Activated T-helper 1 cell treated with anti-CD3 and anti-CD28 coated beads, Interleukin-12 subunit alpha, Interleukin-12 subunit beta, Interleukin-2, Interleukin-4 antibody, amounts not matched to agents 30 ng/mL and 10 ng/mL and 1 ng/mL, durations not matched to agents 14 hours and 24 hours and 36 hours (primary cell): ENCODE measurements at regions not wholly inside any gene's neighbourhood (a gene's known extent, or its start where the extent isn't known, plus 50 kb on each side); places are given as distances from the start of the nearest gene placed in this dataset.

ENCODE experiments used
- DNase-seq: peaks from one replicate; pipeline ENCODE4 v3.0.0; 2021; ENCODE audit warnings: low spot score
- H3K27ac Mint-ChIP-seq: one replicate; pipeline ENCODE4 v1.8.0; 2021; ENCODE audit warnings: mild to moderate bottlenecking, mixed read lengths
- H3K27me3 Mint-ChIP-seq: one replicate; pipeline ENCODE4 v1.8.0; 2022; ENCODE audit warnings: mild to moderate bottlenecking, moderate library complexity, mixed read lengths; ENCODE audit not compliant: insufficient read depth
- H3K36me3 Mint-ChIP-seq: one replicate; pipeline ENCODE4 v1.8.0; 2021; ENCODE audit warnings: low read depth, mixed read lengths
- H3K4me1 Mint-ChIP-seq: one replicate; pipeline ENCODE4 v1.8.0; 2021; ENCODE audit warnings: low read depth, mixed read lengths
- H3K4me3 Mint-ChIP-seq: one replicate; pipeline ENCODE4 v1.8.0; 2021; ENCODE audit warnings: mild to moderate bottlenecking, moderate library complexity, mixed read lengths
- H3K9me3 Mint-ChIP-seq: one replicate; pipeline ENCODE4 v1.8.0; 2021; ENCODE audit warnings: mixed read lengths
- intact Hi-C: fragments of 100-400 bp; cut with micrococcal nuclease; formaldehyde crosslinking; loops from one replicate; pipeline ENCODE4 v1.15.1; 2024

DNA sequence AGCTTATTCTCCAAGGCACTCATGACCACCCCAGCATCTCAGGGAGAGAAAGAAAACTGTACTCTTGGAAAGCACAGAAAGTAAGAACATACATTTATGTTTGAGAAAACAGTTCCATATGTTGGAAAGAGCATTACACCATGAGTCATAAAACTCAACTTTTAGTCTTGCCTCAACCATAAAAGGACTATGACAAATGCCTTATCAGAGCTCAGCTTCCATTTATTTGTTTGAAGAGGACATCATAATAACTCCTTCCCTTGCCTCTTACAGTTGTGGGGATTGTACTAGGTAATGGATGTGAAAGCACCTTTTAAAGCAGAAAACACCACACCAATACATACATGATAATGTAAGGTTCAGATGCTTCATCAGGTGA, 370.8 kb downstream of the LNPK start:
- Mint-ChIP-seq H3K27ac (no peak overlapping the region), H3K36me3 (no peaks in the 10 kb centered on the region), H3K27me3 (no peaks in the 10 kb centered on the region), H3K4me3 (no peak overlapping the region), H3K4me1 (no peaks in the 10 kb centered on the region), H3K9me3 (no peaks in the 10 kb centered on the region)
- no peak for DNase-seq
- intact Hi-C loops: no loop called here

DNA sequence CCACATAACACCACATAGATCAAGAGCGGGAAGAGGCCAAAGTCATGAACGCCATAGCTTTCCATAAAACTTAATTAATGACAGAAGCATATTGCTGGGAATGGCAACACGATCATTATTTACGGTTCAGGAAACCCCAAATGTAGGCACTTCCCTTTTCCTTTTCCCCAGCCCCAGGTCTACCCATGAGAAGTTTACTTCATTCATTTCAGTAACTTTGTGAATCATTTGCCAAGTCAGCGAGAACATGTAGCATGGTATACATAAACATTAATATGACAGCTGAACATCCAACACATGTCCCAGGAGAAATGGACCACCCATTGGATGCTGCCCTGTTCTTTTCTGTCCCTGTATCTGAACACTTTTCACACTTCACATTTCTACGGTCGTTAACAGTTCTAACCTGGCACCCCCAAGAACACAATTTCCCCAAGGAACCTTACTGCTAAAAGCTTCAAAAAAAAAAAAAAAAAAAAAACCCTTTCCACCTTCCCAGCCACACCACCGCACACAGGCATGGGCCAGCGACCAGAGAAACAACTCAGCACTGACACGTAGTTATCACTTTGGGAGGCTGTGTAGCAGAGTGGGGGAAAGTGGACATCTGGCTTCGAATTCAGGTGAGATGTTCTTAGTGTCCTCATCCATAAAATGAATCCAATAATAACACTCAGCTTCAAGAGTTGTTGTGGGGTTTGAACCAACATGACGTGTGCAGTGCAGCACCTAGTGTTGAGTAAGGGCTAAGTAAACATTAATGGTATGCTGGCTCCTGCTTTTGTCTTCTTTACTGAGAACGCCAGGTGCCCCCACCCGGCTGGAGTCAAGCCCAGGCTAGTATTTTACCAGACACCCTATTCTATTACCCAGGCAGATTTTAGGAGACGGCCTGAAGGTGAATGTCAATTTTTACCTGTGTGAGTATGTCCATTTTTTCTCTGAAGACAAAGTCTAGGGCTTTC, 371.5 kb downstream of the LNPK start:
- no peaks in the 10 kb centered on the region for H3K36me3 Mint-ChIP-seq
- no peak for DNase-seq
- no peaks in the 10 kb centered on the region for H3K4me1 Mint-ChIP-seq
- intact Hi-C loops: no loop called here
- H3K27me3 Mint-ChIP-seq: no peaks in the 10 kb centered on the region
- no peak overlapping the region for H3K27ac Mint-ChIP-seq
- no peak overlapping the region for H3K4me3 Mint-ChIP-seq
- H3K9me3 Mint-ChIP-seq: no peaks in the 10 kb centered on the region

DNA sequence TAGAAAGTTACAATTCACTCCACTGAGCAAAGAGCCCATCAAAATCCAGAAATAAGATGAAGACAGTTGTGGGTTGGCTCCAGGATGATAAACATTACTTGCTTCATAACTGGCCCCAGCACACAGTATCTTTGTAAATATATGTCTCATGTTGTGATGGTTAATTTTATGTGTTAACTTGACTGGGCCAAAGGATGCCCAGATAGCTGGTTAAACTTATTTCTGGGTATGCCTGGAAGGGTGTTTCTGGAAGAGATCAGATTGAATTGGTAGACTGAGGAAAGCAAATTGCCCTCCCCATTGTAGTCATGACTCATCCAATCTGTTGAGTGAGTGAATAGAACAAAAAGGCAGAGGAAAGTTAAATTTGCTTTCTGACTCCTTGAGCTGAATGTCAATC, 373.8 kb downstream of the LNPK start:
- no peaks in the 10 kb centered on the region for H3K9me3 Mint-ChIP-seq
- no peak overlapping the region for H3K4me3 Mint-ChIP-seq
- H3K27ac Mint-ChIP-seq: no peak overlapping the region
- no peaks in the 10 kb centered on the region for H3K36me3 Mint-ChIP-seq
- intact Hi-C loops: no loop called here
- no peak for DNase-seq
- H3K27me3 Mint-ChIP-seq: no peaks in the 10 kb centered on the region
- no peaks in the 10 kb centered on the region for H3K4me1 Mint-ChIP-seq

DNA sequence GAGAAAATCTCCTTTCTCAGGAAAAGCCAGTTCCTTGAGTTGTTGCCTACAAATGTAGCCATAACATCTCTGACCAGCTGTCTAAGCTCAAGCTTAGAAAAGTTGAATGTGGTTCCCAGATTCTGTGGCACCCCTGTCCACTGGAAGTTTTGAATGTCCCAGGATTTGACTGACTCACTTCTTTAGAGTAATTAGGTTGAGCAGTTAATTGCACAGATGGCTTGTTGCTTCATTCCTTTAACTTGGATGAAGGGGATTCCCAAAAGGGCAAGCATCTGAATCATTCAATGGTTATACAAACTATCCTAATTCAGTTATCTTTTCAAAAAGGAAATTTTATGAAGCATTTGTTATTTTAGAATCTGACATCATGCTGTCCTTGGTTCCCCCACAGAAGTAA, 374.7 kb downstream of the LNPK start:
- Mint-ChIP-seq H3K27me3 (no peaks in the 10 kb centered on the region), H3K4me3 (no peak overlapping the region), H3K27ac (no peak overlapping the region), H3K36me3 (no peaks in the 10 kb centered on the region), H3K9me3 (no peaks in the 10 kb centered on the region), H3K4me1 (no peaks in the 10 kb centered on the region)
- no peak for DNase-seq
- intact Hi-C loops: no loop called here

DNA sequence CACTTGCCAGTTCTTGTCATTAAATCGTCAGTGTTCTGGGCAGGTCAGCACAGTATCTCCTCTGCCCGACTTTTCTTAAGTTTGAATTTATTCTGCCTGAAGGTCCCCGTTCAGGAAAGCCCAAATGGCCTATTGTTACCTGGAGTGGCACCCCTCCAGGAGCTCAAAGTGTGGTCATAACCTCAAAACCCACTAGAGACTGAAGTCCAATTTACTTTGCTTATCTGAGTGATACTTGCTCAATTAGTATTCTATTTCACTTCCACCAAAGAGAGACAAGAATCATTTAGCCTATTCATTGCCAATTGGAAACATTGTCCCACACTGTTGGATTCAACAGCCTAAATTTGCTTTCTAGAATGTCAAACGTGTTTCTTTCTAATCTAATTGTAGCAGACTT, 375.3 kb downstream of the LNPK start:
- Mint-ChIP-seq H3K27me3 (no peaks in the 10 kb centered on the region), H3K9me3 (no peaks in the 10 kb centered on the region), H3K4me1 (no peaks in the 10 kb centered on the region), H3K27ac (no peak overlapping the region), H3K4me3 (no peak overlapping the region), H3K36me3 (no peaks in the 10 kb centered on the region)
- intact Hi-C loops: no loop called here
- DNase-seq: no peak

DNA sequence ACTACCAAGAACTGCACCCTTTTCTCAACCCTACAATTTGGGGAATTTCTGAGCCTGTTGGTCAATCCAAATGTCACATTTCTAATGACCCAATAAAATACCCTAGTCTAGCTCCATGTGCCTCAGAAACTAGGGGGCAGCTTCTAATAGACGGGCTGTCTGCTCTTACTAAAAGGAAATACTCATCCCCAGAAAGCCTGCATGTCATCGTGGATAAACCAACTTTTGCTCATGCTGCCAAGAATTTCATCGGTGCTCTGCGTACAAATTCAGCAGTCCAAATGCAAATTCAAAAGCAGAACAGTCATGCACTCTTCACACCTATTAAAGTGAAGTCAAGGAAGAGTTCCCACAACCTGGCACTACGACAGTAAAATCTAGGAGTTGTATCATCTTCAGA, 377.3 kb downstream of the LNPK start:
- Mint-ChIP-seq H3K4me3 (no peak overlapping the region), H3K9me3 (no peaks in the 10 kb centered on the region), H3K27ac (no peak overlapping the region), H3K4me1 (no peaks in the 10 kb centered on the region), H3K27me3 (no peaks in the 10 kb centered on the region), H3K36me3 (no peaks in the 10 kb centered on the region)
- intact Hi-C loops: no loop called here
- no peak for DNase-seq

DNA sequence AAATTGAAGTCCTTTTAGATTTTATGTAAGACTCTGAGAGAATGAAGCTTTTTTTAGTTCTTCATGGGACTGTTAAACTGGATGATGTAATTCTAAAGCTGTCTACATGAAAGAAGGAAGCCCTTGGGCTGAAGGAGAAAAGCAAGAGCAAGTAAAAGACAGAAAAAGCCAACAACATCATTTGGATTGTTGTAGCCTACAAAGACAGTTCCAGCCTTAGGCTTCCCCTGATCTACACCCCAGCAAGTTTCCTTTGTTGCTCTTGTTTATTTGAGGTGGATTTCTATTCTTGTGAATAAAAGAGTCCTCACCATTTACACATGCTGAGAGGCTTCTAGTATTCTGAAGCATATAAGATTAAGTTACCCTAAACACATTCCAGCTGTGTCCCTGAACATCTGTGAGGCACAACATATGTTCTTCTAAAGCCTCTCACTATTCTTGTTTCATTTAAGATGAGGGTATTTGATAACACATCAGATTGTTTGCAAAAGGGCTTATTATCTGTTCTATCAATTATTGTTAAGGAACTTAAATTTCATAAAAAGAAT, 377.8 kb downstream of the LNPK start:
- H3K27me3 Mint-ChIP-seq: no peaks in the 10 kb centered on the region
- no peaks in the 10 kb centered on the region for H3K36me3 Mint-ChIP-seq
- no peaks in the 10 kb centered on the region for H3K9me3 Mint-ChIP-seq
- H3K4me3 Mint-ChIP-seq: no peak overlapping the region
- intact Hi-C loops: no loop called here
- DNase-seq: no peak
- H3K27ac Mint-ChIP-seq: no peak overlapping the region
- no peaks in the 10 kb centered on the region for H3K4me1 Mint-ChIP-seq

DNA sequence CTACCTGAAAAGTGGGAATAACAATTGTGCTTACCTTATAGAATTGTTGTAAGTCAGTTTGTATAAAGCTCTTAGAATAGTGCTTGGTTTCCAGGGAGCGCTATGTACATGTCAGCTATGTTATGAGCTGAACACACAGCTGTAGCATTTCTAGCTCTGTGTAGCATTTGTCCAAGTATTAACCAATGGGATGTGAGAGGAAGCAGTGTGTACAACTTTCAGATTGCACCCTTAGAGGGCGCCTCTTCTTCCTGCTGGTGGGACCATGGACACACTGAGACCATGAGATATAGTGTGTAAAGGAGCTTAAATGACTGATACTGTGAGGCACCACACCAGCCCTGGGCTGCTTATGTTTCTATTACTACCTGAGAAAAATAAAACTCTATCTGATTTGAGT, 380.2 kb downstream of the LNPK start:
- Mint-ChIP-seq H3K4me1 (no peaks in the 10 kb centered on the region), H3K4me3 (no peak overlapping the region), H3K27me3 (no peaks in the 10 kb centered on the region), H3K36me3 (no peaks in the 10 kb centered on the region), H3K27ac (no peak overlapping the region), H3K9me3 (no peaks in the 10 kb centered on the region)
- no peak for DNase-seq
- intact Hi-C loops: no loop called here

DNA sequence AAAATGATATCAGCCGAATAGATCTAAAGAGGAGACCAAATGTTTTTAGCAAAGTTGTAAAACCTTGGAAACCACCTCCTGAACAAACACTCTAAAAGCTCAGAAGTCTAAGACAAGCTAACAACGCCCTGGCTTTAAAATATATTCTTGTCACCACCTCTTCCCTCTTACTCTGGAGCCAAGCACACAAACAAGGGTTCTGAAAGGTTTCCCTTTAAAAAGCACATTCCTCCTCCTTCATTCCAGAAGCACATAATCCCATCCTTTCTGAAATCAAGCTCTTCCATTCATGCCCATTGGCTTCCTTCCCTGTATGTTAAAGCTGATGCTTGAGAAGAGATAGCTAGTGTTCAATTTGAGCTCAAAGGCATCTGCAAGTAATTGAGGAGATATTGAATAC, 382.0 kb downstream of the LNPK start:
- no peak overlapping the region for H3K27ac Mint-ChIP-seq
- no peaks in the 10 kb centered on the region for H3K9me3 Mint-ChIP-seq
- H3K36me3 Mint-ChIP-seq: no peaks in the 10 kb centered on the region
- H3K4me1 Mint-ChIP-seq: no peaks in the 10 kb centered on the region
- intact Hi-C loops: no loop called here
- H3K27me3 Mint-ChIP-seq: no peaks in the 10 kb centered on the region
- no peak overlapping the region for H3K4me3 Mint-ChIP-seq
- no peak for DNase-seq

DNA sequence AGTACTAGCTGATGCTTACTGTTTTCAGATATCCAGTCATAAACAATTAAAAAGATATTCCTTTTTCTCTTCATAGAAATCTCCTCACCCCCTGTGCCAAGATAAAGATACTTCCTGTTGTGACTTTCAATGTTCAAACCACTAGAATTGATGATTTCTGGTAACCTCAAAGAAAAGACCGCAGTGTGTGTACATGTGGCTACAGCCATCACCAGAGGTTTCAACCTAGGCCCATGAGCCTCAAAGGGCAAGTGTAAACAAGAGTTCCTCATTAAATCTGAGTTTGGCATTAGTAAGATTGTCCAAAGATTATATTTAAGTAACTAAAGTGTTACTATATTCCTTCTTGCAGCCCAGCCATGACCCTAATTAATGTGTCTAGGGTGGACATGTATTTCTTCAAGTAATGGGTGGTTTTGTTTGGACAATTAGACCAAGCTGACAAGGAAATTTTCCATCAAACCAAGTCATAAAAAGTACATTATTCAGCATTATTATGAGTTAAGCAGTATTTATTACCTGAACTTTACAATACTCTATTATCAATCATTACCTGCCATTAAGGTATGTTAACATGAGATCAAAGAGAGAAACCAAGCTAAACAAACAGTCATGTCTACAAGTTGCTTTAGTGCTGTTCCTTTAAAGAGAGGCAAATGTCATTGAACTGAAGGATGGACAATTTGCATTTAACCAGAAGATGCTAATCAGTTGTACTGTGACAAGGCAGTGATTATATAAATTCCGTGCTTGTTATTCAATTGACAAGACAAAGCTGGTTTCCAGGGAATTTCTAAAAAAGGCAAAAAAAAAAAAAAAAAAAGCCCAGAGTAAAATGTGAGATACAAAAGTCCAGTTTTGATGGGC, 382.7 kb downstream of the LNPK start:
- Mint-ChIP-seq H3K27me3 (no peaks in the 10 kb centered on the region), H3K27ac (no peak overlapping the region), H3K4me1 (no peaks in the 10 kb centered on the region), H3K36me3 (no peaks in the 10 kb centered on the region), H3K9me3 (no peaks in the 10 kb centered on the region), H3K4me3 (no peak overlapping the region)
- no peak for DNase-seq
- intact Hi-C loops: no loop called here

DNA sequence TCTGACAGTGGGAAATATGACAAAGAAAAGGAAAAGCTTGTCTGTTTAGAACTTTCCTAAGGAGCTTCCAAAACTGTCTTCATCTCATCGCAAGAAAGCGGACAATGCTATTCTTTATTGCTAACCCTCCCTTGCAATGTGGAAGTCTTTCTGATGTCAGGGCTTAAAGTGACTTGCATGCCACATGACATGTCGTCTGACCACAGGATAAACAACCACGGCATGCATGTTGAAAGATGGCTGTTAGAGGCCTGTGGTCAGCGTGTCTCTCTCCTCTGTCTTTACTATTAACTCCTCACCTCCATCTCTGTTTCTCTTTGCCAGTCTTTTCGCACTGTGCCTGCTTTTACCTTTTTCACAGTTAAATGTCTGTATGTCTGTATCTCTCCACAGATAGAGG, 389.8 kb downstream of the LNPK start:
- DNase-seq: no peak
- Mint-ChIP-seq H3K36me3 (no peaks in the 10 kb centered on the region), H3K27me3 (no peaks in the 10 kb centered on the region), H3K9me3 (no peaks in the 10 kb centered on the region), H3K27ac (no peak overlapping the region), H3K4me1 (no peaks in the 10 kb centered on the region), H3K4me3 (no peak overlapping the region)
- intact Hi-C loops: no loop called here

DNA sequence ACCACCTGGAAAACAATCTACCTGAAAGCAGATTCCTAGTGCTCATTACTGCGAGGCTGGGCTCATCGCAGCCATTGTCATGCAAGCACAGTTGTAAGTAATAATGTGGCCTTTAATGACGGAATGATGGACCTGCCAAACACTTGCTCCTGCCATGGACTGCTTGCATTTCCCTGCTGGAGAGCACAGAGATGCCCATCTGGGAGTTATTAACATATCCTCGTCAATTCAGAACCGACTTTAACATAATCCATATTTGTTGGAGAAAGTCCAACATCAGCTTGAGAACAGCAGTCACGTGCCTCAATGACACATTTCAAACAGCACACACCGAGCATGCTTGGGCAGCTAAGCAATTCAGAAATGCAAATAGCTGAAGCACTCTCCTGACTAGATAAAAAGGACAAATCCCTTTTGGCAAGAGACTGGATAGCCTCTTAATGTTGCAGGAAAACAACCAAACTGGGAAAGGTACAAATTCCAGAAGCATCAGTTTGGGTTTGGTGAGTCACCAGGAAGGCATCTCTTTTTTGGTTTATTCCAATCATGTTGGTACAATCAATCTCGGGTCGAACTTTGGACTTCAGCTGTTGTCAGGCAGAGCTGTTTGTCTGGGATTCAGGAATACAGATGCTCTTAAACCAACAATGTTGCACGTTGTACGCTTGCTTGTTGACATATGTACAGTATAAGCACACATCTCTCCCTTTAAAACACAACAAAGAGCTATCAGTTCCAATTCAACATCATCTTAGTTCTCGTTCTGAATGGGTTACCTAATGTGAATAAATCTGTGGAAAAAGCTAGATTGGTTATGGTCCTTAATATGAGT, 395.8 kb downstream of the LNPK start:
- no peak overlapping the region for H3K27ac Mint-ChIP-seq
- H3K27me3 Mint-ChIP-seq: no peaks in the 10 kb centered on the region
- H3K4me1 Mint-ChIP-seq: no peaks in the 10 kb centered on the region
- intact Hi-C loops: no loop called here
- no peak overlapping the region for H3K4me3 Mint-ChIP-seq
- DNase-seq: no peak
- H3K9me3 Mint-ChIP-seq: no peaks in the 10 kb centered on the region
- no peaks in the 10 kb centered on the region for H3K36me3 Mint-ChIP-seq
